GM21526 (cell line): ENCODE measurements at regions not wholly inside any gene's neighbourhood (a gene's known extent, or its start where the extent isn't known, plus 50 kb on each side); places are given as distances from the start of the nearest gene placed in this dataset.
"Not testable (repeated sequence)": the region's sequence is repeated elsewhere in the genome, so short reads cannot be mapped to it uniquely, and the experiment has no call there.

Source experiments
- ATAC-seq: cut with Tn5 transposase; IDR thresholded peaks from one replicate; pipeline ENCODE4 v1.9.1; 2021; ENCODE audit warnings: moderate library complexity; ENCODE audit not compliant: unreplicated experiment, low FRiP score

DNA sequence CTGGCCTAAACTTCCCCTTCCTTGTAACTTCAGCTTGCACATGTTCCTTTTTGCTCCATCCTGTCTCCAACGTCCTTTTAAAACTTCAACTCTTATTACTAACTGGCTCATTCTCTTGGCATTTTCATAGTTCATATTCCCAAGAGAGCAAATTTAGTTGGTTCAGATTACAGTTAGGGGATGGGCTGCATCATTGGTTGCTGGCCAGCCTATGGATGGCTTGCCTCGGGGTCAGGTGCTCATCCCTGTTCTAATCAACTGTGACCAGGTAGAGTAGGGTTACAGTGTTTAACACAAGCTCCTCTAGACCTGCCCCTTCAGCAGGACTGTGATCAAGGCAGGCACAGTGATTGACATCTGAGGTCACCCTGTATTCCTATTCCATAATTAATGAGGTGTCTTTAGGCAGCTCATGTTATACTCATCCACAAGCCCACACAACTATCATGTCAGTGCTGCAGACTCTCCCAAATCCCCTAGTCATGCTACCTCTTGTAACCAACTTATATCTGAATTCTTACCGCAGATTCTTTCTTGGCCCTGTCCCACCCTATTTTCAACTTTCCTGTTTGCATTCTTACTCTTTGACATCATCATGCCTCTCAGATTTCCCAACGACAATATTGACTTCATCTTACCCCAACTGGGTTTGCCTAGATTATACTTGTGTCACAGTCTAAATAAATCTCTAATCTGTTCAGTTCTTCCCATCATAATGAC is 293.3 kb downstream of the MTX2 start:
- no peak for ATAC-seq

DNA sequence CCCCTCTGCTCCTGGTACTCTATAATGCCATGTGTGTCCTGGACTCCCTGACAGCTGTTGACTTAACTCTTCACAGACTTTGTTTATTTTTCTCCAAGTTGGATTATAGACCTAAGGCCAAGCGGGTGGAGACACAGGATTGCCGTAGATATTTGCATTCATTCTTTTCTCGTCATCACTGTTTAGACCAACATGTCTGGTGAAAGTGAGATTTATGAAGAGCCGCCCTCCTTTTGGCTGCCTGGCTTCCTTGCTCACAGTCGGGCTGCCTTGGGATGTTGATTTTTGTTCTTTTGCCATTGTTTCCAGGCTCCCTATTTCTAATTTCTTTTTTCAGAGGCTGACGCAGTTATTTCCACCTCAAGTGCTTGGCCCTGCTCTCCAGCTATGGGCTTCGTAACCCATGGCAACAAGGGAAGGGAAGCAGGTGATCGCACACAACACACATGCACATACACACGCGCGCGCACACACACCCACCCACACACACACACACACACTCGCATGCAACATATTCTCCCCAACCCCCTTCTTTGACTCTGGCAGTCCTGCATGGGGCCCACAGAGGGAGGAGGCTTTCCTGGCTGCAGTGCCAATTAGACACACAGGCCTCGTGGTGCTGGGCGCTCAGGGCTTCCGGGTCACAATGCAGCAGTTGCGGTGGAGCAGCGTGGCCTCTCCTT is 296.5 kb downstream of the MTX2 start:
- ATAC-seq: no peak

DNA sequence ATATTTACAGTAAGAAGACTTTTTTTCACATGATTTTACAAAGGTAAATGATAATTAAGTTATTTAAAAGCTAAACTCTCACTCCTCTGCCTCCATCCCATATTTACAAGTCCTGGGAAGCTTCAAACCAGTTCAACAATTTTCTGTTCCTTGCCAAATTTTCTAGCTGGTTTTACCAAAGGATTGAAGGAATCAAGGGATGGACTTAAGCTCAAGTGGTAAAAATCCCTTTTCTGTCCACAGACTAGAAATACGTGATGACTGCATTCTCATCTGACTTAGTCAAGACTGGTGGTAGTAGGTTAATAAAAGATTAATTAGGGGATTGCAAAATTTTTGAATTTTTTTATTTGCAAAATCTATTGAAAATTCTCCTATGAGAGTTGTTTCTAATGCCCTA is 297.3 kb downstream of the MTX2 start:
- ATAC-seq: no peak

DNA sequence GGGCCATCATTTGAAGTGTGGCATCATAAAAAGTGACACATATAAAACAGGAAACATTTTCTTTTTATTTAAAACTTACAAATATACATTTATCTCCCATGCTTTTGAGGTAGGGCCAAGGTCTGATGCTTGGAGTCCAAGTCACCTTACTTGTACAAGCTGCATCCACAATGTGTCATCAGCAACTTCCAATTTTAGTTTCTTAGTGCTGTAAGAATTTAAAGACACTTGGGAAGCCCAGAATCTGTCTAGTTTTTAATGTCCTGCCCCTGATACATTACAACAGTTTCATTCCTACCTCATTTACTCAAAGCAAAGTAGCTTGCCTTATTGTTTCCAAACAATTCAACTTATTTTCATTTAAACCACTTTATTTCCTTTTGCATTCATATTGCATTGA is 297.7 kb downstream of the MTX2 start:
- ATAC-seq: no peak

DNA sequence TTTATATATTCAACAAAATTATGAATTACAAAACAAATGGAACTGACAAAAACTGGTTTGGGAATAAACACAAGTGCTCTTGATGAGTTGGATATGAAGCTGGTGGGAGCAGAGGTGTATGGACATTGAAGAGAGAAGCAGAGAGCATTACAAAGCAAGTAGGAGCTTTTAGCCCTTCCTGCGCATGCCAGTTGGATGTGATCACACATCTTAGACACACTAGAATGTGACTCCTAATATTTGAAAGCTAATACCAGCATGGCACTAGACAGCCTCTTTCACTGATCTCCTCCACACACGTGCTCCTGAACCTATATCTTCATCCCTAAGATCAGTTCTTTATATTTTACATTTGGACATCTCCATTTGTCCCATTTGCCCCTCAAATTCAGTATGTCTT is 298.1 kb downstream of the MTX2 start:
- ATAC-seq: no peak

DNA sequence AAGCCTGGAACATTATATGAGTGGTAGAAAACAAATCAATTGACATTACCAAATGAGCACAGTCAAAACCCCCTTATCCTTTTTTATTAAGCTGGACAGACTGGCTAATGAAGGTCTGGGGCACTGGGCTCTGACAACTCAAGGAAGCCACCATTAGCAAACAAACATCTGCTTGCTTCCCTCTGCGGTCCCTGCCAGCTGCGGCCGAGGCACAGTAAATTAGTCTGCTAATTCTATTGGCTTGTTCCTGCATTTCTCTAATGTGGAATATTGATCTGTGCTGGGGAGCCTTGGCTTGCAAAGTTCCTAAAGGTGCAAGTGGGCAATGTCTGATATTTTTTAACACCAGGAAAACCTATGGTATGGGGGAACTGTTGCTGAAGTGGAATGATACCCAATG is 300.3 kb downstream of the MTX2 start:
- no peak for ATAC-seq

DNA sequence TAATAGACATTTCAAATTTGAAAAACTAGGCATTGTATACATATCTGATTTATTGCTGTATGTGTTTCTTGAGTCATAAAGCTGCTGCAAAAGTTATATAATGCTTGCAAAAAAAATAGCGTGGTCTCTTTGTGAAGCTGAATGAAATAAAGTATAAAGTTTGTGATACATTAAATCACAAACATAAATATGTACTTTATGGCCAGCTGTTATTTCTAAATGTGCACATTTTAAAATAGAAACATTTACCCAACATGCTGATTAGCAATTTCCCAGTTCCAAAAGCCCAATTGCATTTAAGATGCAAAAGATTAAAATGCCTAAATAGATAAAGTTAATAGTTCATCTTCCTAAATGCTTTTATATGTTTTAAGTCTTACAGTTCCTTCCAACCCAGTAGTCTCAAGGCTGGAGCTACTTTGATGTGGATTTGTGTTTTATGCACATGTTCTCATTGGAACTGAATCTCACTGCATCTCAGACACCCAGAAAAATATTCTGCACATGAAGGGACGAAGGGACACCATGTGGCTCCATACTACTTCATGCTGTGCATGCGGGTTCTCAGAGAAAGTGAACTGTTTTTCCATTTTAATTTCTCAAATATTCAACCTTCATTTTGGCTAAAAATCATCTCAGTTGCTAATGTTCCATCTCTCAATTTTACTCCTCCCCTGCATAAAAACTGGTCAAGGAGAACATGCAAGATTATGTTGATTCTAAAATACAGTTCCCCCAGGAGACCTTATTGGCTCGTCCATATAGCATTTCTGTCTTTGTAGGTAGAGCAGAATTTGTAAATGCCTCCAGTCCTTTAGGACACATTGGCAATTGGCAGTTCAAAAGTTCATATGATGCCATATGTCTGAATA is 304.6 kb downstream of the MTX2 start:
- no peak for ATAC-seq

DNA sequence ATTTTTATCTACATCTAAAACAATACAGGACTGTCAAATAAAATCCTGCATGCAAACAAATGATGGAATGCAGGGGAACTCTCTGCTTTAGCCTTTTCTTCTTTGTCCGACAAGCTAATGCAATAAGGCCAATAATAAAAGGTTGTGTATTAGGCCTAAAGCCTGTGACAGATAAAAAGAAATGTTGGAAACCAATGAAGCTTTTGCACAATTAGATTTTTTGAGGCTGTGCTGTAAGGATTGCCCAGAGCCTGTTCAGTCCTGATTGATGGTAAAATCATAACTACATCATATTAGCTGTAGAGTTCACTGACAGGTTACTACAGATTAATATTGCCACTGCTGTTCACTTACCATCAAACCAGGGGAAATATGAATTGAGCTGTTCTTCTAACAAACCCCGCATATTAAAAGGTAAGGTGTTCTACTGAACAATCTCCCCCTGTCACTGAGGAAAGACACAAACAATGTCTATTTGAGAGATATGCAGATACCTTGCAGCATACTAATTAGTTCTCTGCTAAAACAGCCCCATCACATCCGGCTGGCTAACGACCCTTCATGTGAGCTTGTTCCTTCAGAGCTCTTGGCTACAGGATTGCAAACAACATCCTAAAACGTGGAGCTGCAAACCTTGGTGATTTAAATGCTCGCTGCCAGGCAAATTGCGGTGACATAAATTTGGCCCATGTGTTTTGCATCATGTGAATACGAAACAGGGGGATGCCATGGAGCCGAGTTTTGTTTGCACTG is 305.4 kb downstream of the MTX2 start:
- no peak for ATAC-seq

DNA sequence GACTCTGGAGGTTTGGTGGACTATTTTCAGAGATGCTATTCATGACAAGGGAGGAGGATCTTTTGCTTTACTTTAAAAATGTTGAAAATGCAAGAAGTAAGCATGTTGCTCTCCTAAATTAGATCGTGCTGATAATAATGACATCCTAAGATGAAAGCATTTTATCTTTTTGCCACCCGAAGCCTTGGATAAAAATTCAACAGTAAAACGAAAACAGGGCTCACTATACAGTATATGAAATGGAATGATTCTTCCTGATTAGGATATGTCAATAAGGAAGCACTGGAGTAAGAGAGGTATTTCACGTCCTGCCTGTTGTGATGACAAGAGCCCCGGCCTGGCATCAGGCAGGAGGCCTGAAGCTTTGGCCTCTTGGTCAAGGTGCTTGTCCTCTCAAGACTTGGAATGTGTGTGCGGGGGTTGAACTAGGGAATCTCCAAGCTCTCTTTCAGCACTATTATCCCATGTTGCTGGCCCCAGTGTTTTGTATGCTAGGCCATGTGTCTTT is 306.0 kb downstream of the MTX2 start:
- no peak for ATAC-seq

DNA sequence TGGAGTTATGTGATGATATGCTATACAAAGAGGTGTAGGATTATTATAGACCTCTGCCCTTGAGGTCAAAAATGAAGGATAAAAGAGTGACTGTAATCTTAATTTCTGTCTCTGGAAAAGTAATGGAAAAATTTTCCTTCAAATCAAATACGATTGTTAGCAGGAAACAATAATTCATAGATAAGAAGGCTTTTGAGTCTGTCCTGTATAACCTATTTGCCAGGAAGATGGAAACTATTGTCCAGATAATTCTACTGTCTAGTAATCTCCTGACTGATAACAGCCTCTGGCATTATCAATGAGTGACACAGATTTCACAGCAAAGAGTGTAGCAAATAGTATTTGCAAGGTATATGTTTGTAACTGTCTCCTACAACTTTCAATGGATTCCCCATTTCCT is 307.8 kb downstream of the MTX2 start:
- ATAC-seq: no peak

DNA sequence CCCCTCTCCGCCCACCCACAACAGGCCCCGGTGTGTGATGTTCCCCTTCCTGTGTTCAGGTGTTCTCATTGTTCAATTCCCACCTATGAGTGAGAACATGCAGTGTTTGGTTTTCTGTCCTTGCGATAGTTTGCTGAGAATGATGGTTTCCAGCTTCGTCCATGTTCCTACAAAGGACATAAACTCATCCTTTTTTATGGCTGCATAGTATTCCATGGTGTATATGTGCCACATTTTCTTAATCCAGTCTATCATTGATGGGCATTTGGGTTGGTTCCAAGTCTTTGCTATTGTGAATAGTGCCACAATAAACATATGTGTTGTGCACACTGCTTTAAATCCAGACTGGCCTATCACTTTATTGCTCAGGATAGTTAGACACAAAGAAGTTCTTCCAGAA is 309.1 kb downstream of the MTX2 start:
- not testable (repeated sequence) for ATAC-seq

DNA sequence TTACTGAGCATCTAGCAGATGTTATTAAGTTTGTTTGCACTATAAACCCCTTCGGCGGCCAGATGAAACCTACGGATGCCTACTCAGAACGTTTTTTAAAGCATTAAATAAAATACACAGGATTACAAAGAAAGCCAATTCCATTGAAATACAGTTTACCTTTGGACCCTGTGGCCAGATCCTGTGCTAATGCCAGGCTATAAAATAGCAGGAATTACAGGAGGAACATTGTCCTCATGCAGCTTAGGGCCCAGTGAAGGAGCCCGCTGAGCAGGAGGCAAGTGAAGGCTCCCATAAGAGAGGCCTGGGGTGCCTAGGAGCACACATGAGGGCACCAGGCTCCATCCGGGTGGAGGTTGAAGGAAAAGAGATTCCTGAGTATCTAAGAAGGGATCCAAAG is 310.4 kb downstream of the MTX2 start:
- no peak for ATAC-seq

DNA sequence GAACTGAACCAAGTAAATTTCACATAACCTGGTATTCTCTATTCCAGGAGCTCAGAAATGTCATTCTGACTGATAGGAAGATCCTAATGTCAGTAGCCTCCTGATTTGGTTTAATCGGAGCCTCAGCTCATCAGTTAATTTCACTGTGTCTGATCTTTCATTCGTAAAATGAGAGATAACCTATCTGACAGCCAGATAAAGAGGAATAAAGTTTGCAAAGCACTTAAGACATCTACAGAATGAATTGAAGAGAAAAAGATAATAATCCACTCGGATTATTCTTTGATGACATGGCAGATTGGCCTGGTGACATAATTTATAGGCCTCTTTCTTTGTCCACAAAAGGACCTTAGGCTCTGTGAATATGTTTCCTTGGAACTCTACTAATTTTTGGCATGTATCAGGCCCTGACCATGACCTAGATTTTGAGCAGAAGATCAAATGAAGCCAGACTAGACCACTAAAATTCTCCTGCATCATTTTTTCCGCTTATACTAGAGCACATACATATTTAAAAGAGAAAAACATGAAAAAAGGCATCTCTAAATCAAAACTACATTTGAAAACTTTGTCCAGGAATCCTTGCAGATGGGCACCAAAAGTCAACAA is 312.4 kb downstream of the MTX2 start:
- no peak for ATAC-seq

DNA sequence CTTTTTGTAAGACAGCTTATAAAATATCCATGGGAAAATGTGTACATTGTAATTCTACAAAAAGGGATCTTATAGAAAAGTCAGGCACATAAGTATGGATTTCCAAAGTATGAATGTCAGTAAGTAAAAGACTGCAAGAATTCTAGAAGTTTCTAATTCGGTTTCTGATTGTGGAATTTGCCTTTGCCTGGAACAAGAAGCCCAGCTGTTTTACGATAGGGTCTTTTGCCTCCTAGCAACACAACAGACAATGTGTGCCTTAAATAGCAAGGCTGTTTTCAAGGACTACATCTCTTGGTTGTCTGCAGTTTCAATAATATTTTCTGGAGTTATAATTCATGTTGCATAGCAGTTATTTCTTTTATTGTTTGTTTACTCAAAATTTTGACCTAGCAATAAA is 312.9 kb downstream of the MTX2 start:
- no peak for ATAC-seq

DNA sequence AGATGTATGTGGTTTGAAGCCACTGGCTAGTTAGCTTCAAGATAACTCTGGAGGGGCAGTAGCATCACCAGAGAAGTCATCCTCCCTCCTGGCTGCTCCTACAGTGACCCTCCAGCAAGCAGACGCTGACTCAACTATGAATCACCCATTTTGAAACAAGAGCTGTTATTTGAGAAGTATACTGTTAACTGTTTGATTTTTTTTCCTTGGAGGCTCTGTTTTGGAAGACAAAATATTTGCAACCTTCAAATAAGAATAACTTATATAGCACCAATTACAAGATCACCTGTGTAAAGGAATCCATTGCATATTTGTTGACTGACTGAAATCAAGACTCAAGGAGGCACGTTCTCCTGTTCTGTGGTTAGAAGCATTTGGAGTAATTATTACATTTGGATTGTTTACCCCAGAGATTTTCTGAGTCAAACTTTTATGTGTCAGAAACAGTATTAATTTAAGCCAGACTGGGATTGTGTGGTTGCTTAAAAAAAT is 313.8 kb downstream of the MTX2 start:
- no peak for ATAC-seq

DNA sequence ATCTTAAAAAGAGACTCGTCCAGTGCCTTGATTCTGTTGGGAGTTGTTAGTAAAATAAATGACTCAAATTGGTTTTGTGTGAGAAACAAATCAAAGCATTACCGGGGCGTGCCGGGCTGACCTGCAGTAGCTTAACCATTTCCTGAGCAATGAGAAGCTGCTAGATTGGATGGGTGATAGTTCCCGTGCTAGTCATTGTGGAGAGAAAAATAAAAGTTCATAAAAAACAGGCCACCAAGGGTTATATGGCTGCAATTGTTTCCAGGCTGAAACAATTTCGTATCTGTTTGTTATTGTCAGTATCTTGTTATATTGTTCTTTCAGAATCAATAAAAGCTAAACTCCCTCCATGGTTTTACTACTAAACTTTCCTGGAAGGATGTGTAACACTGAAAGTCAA is 314.4 kb downstream of the MTX2 start:
- ATAC-seq: no peak

DNA sequence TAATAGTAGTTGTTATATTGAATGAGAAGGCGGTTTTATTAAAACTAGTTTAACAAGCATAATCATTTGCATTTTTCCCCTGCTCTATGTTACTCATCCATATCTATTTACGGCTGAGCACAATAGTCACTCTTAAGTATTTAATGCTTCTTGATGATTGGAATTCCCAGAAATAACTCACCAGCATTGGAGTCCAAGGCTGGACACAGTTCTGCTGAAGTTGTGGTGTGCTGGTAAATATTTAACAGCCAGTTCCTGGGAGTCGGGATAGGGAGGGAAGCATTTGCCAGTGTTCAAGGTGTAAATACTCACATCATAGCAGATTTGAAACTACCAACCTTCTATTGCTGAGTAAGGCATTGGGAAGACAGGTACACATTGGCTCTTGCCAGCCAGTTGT is 315.1 kb downstream of the MTX2 start:
- no peak for ATAC-seq

DNA sequence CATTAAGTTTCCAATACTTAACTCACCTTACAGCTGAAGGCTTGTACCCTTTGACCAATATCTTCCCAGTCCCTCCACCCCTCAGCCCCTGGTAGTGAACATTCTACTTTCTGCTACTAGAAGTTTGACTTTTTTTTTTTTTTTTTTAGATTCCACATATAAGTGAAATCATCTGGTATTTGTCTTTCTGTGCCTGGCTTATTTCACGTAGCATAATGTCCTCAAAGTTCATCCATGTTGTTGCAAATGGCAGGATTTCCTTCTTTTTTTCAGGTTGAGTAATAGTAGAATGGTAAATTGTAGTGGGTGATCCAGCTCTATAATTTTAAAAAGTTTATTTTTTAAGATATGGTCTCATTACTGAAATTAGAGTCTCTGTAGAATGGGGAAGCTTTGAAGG is 316.0 kb downstream of the MTX2 start:
- ATAC-seq: no peak

DNA sequence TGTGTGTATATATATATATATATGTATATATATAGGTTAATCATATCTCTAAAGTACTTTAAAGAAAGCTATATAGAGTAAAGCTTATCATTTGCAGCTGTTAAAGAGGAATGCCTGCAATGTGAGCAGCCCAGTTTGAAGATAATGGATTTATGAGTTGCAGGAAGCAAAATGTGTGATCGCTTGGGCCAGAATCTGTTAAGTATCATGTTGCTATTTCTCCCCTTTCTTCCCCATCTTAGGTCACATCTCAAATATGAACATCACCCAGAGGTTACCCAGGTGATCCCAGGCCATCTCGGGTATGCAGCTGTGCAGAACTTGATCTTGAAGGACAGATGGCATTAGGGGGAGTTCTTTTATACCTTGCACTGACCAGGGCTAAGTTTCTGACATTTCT is 316.5 kb downstream of the MTX2 start:
- ATAC-seq: no peak

DNA sequence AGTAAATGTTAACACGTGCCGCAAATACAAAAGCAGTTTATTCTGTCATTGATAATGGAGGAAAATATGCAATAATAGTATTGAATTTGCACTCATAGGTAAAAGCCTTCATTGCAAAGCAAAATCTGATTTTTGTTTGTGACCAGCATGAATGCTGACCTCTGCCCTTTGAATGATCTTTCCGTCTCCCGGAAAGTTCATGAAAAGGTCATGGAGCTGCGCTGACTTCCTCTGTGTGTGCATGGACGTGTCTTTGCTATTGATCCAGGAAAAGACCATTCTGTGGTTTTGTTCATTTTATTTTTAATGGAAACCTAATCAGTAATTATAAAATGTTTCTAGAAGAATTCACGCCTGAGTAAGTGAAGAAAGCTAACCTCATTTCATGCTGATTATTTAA is 320.0 kb downstream of the MTX2 start:
- ATAC-seq: no peak
